Lower lobe of right lung (tissue), 2 donors: ENCODE measurements at regions not wholly inside any gene's neighbourhood (a gene's known extent, or its start where the extent isn't known, plus 50 kb on each side); places are given as distances from the start of the nearest gene placed in this dataset.

Experiments used
- ATAC-seq, 2 donors: fragments of 200-7000 bp; cut with Tn5 transposase; one replicate each; pipeline ENCODE4 v1.9.1; 2020 to 2022; ENCODE audit warnings: mild to moderate bottlenecking in 2 of 2, moderate library complexity in 2 of 2
- DNase-seq: peaks from one replicate; pipeline ENCODE4 v3.0.0-alpha.2; 2020
- H3K27ac ChIP-seq: fragments of 200-600 bp; one replicate; pipeline ENCODE4 v1.8.0; 2022
- H3K27me3 ChIP-seq: fragments of 200-600 bp; one replicate; pipeline ENCODE4 v1.8.0; 2022; ENCODE audit warnings: low read depth
- H3K36me3 ChIP-seq: fragments of 200-600 bp; one replicate; pipeline ENCODE4 v1.8.0; 2022; ENCODE audit warnings: mild to moderate bottlenecking
- H3K4me1 ChIP-seq: fragments of 200-600 bp; one replicate; pipeline ENCODE4 v1.8.0; 2022
- H3K4me3 ChIP-seq: fragments of 200-600 bp; one replicate; pipeline ENCODE4 v1.8.0; 2022; ENCODE audit warnings: mild to moderate bottlenecking
- H3K9me3 ChIP-seq: fragments of 200-600 bp; one replicate; pipeline ENCODE4 v1.8.0; 2022
- CTCF ChIP-seq: fragments of 200-600 bp; IDR thresholded peaks from one replicate; pipeline ENCODE4 v1.8.0; 2022; ENCODE audit warnings: antibody characterized with exemption, mild to moderate bottlenecking
- intact Hi-C: fragments of 100-400 bp; cut with DNase I; formaldehyde crosslinking; loops from one replicate; pipeline ENCODE4 v1.11.0; 2022
- donor health status: DM: no; HTN: yes; CAD: no; lungs with severe emphysema.

GRCh38 chrX:42127563-42127962, 204.2 kb upstream of the CASK start:
- Histone ChIP-seq H3K4me3 (no peak overlapping the region), H3K4me1 (no peaks in the 10 kb centered on the region), H3K36me3 (no peaks in the 10 kb centered on the region), H3K27ac (no peak overlapping the region), H3K27me3 (no peaks in the 10 kb centered on the region), H3K9me3 (no peaks in the 10 kb centered on the region)
- DNase-seq (no peak), ATAC-seq (no peak)
- intact Hi-C loops = no loop called here
- TF ChIP-seq CTCF = no peak

- Histone ChIP-seq H3K4me1 (no peaks in the 10 kb centered on the region), H3K27ac (no peak overlapping the region), H3K9me3 (no peaks in the 10 kb centered on the region), H3K27me3 (no peaks in the 10 kb centered on the region), H3K4me3 (no peak overlapping the region), H3K36me3 (no peaks in the 10 kb centered on the region)
- intact Hi-C loops = no loop called here
- ATAC-seq (no peak), DNase-seq (no peak)
- no peak for TF ChIP-seq CTCF
These were observed 200.0 kb upstream of the CASK start for GRCh38 chrX:42123369-42123768.

DNA sequence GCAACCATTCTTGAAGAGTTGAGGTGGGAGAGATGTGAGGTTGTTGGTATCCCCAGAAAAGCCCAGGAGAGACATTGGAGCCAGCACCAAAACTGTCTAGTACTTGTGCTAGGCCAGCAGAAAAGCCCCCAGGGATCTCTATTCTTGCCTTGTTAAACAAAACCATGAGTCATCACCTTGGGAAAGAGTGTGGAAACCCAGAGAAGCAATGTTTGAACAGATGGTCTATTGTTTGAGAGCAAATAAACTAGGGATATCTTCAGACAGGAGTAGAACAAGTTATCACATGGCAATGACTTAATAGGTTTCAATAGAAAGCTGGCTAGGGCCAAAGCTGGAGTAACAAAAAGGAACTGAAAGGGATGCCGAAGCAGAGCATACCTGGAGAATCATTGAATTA, 195.7 kb upstream of the CASK start:
- Histone ChIP-seq H3K36me3 (no peaks in the 10 kb centered on the region), H3K27ac (no peak overlapping the region), H3K4me1 (no peaks in the 10 kb centered on the region), H3K9me3 (no peaks in the 10 kb centered on the region), H3K27me3 (no peaks in the 10 kb centered on the region), H3K4me3 (no peak overlapping the region)
- DNase-seq (no peak), ATAC-seq (no peak)
- intact Hi-C loops = no loop called here
- TF ChIP-seq CTCF = no peak

DNA sequence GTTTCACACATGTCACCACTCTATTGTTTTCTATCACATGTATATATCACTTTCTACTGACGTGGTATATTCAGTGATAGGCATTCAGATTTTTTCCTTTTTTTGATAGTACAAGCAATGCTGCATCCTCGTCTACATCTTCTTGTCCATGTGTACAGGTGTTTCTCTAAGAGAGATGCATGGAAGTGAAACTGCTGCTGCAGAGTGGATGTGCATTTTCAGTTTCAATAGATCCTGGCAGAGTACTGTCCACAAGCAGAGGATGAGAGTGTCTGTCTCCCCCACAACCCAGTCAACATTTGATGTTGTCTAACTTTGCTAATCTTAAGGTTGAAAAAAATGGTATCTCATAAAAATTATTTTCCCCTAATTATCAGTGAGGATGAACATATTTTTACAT, 194.0 kb upstream of the CASK start:
- no peaks in the 10 kb centered on the region for H3K4me1 ChIP-seq
- H3K4me3 ChIP-seq = no peak overlapping the region
- DNase-seq (no peak), ATAC-seq (no peak)
- H3K9me3 ChIP-seq = no peaks in the 10 kb centered on the region
- TF ChIP-seq CTCF = no peak
- no peaks in the 10 kb centered on the region for H3K27me3 ChIP-seq
- H3K36me3 ChIP-seq = no peaks in the 10 kb centered on the region
- intact Hi-C loops = no loop called here
- H3K27ac ChIP-seq = no peak overlapping the region

DNA sequence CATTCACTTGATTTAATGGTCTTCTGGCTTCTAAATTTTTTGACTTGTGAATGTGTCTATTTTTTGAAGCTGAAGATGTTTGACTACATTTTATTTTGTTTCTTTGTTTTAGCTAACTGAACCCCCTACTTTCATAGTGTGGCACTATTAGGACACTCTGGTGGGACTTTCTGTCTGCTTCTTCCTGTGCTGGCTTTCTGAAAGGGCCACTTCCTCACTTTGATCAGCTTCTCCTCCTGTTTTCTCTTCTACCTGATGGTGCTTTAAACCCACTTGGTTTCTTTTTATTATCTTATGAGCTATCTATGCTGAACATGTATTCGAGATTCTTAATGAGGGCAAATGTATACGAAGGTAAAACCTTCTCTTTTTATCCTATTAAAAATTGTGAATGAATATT, 186.1 kb upstream of the CASK start:
- H3K4me1 ChIP-seq = no peaks in the 10 kb centered on the region
- no peaks in the 10 kb centered on the region for H3K9me3 ChIP-seq
- H3K27ac ChIP-seq = no peak overlapping the region
- ATAC-seq = no peak
- DNase-seq = no peak
- intact Hi-C loops = no loop called here
- no peaks in the 10 kb centered on the region for H3K36me3 ChIP-seq
- H3K4me3 ChIP-seq = no peak overlapping the region
- no peaks in the 10 kb centered on the region for H3K27me3 ChIP-seq
- TF ChIP-seq CTCF = no peak
